AG04449 (cell line): ENCODE measurements at regions not wholly inside any gene's neighbourhood (a gene's known extent, or its start where the extent isn't known, plus 50 kb on each side); places are given as distances from the start of the nearest gene placed in this dataset.

Experiments used
- CTCF ChIA-PET: fragments of 350-600 bp; formaldehyde crosslinking; extraction: SDS; loops from one replicate; lab custom pipeline; 2021; ENCODE audit warnings: antibody characterized with exemption; lab: Yijun Ruan, JAX
- POLR2A ChIA-PET: fragments of 400-600, 350-600 bp; formaldehyde crosslinking; extraction: SDS; loops from one replicate; lab custom pipeline; 2020; ENCODE audit warnings: antibody characterized with exemption, inconsistent platforms; lab: Yijun Ruan, JAX
- DNase-seq: peaks from one replicate; pipeline ENCODE4 v3.0.0-alpha.2; 2010; ENCODE audit warnings: low read depth, low spot score
- H3K4me3 ChIP-seq: 2 replicates; pipeline ENCODE4 v1.5.1; 2011; ENCODE audit warnings: low read depth, mild to moderate bottlenecking, control low read depth, low read length
- TF ChIP-seq, protein P1 (sequence below): IDR thresholded peaks from one replicate; pipeline ENCODE4 v1.5.1; 2011; ENCODE audit warnings: mild to moderate bottlenecking, moderate library complexity, low read length, control low read depth, inconsistent platforms; ENCODE audit not compliant: insufficient read depth; ENCODE audit errors: missing control alignments

DNA sequence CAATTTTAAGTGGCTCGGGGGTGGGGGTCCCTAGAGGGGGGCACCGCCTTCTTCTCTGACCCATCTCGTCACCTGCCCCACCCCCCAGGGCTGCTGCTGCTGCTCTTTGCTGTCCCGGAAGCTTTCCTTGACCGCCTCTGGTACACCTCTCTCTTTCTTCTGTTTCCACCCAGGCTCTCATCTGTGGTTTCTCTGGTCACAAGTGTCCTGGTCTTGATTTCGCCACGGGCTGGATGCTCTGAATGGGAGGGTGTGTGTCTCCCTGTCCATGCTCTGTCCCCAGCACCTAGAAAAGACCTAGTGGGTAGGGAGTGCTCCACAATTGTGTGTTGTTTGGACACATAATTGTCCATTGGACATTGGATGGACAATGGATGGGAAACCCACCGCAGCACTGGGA lies 134.7 kb upstream of the CIBAR2 start:
- no peak for DNase-seq
- TF ChIP-seq, protein P1, sequence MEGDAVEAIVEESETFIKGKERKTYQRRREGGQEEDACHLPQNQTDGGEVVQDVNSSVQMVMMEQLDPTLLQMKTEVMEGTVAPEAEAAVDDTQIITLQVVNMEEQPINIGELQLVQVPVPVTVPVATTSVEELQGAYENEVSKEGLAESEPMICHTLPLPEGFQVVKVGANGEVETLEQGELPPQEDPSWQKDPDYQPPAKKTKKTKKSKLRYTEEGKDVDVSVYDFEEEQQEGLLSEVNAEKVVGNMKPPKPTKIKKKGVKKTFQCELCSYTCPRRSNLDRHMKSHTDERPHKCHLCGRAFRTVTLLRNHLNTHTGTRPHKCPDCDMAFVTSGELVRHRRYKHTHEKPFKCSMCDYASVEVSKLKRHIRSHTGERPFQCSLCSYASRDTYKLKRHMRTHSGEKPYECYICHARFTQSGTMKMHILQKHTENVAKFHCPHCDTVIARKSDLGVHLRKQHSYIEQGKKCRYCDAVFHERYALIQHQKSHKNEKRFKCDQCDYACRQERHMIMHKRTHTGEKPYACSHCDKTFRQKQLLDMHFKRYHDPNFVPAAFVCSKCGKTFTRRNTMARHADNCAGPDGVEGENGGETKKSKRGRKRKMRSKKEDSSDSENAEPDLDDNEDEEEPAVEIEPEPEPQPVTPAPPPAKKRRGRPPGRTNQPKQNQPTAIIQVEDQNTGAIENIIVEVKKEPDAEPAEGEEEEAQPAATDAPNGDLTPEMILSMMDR = no peak
- no peak overlapping the region for H3K4me3 ChIP-seq
- ChIA-PET CTCF (interaction anchor here (0.7 to 15.1 kb wide), 8 partner anchors 8 to 369 kb away, joined by 3 to 199 read pairs (median 4); no protein-coding TSS in a partner anchor), POLR2A (no interaction called here)

- POLR2A ChIA-PET = no interaction called here
- H3K4me3 ChIP-seq = no peak overlapping the region
- TF ChIP-seq, protein P1 = no peak
- CTCF ChIA-PET = interaction anchor here (0.8 to 15.1 kb wide), 9 partner anchors 7 to 133 kb away, joined by 3 to 199 read pairs (median 9); no protein-coding TSS in a partner anchor
- DNase-seq = no peak
Observed at GRCh38 chr16:85248342-85248741, 136.1 kb upstream of the CIBAR2 start.

- H3K4me3 ChIP-seq = no peak overlapping the region
- no peak for DNase-seq
- ChIA-PET CTCF (interaction anchor here (0.7 to 15.1 kb wide), 7 partner anchors 7 to 134 kb away, joined by 3 to 199 read pairs (median 9); no protein-coding TSS in a partner anchor), POLR2A (no interaction called here)
- TF ChIP-seq, protein P1 = no peak
Observed at GRCh38 chr16:85248857-85249256, 136.6 kb upstream of the CIBAR2 start.

GRCh38 chr16:85249418-85250146 lies 137.3 kb upstream of the CIBAR2 start:
- CTCF ChIA-PET = interaction anchor here (0.7 to 15.1 kb wide), 5 partner anchors 6 to 135 kb away, joined by 3 to 199 read pairs (median 11); no protein-coding TSS in a partner anchor
- DNase-seq = no peak
- POLR2A ChIA-PET = no interaction called here
- TF ChIP-seq, protein P1 = no peak
- H3K4me3 ChIP-seq = no peak overlapping the region

GRCh38 chr16:85250147-85250463 lies 137.8 kb upstream of the CIBAR2 start:
- TF ChIP-seq, protein P1 = no peak
- DNase-seq = no peak
- H3K4me3 ChIP-seq = no peak overlapping the region
- POLR2A ChIA-PET = no interaction called here
- CTCF ChIA-PET = interaction anchor here (2.3 to 15.1 kb wide), 4 partner anchors 5 to 135 kb away, joined by 11 to 199 read pairs (median 50); no protein-coding TSS in a partner anchor

- no peak for DNase-seq
- POLR2A ChIA-PET = no interaction called here
Observed at GRCh38 chr16:85250609-85251223, 138.4 kb upstream of the CIBAR2 start.

More at GRCh38 chr16:85250609-85251223, 138.4 kb upstream of the CIBAR2 start:
- TF ChIP-seq, protein P1 = no peak
- CTCF ChIA-PET = interaction anchor here (4.5 to 9.1 kb wide), 4 partner anchors 14 to 137 kb away, joined by 34 to 116 read pairs (median 64); partner anchors contain the start of gene CIBAR2
- H3K4me3 ChIP-seq = no peak overlapping the region
